HFFc6 (cell line): ENCODE measurements at regions not wholly inside any gene's neighbourhood (a gene's known extent, or its start where the extent isn't known, plus 50 kb on each side); places are given as distances from the start of the nearest gene placed in this dataset.

Source experiments
- DNase-seq: peaks from one replicate; pipeline ENCODE4 v3.0.0-alpha.2; 2018
- H3K27ac Mint-ChIP-seq: 2 replicates; pipeline ENCODE4 v1.8.0; 2020; ENCODE audit warnings: mild to moderate bottlenecking, mixed read lengths
- H3K27me3 Mint-ChIP-seq: 2 replicates; pipeline ENCODE4 v1.8.0; 2021; ENCODE audit warnings: mild to moderate bottlenecking, moderate library complexity, mixed read lengths; ENCODE audit not compliant: insufficient read depth
- H3K36me3 Mint-ChIP-seq: 2 replicates; pipeline ENCODE4 v1.8.0; 2021; ENCODE audit warnings: low read depth, mixed read lengths
- H3K4me1 Mint-ChIP-seq: 2 replicates; pipeline ENCODE4 v1.8.0; 2020; ENCODE audit warnings: low read depth, mixed read lengths
- H3K4me3 Mint-ChIP-seq: 2 replicates; pipeline ENCODE4 v1.8.0; 2020; ENCODE audit warnings: mild to moderate bottlenecking, moderate library complexity, mixed read lengths
- H3K9me3 Mint-ChIP-seq: 2 replicates; pipeline ENCODE4 v1.8.0; 2020; ENCODE audit warnings: mild to moderate bottlenecking, mixed read lengths
- TF ChIP-seq, protein P1 (sequence below): fragments of 200-600 bp; sonication (generic); IDR thresholded peaks from 2 replicates; pipeline ENCODE4 v1.5.0; 2021; ENCODE audit warnings: antibody characterized with exemption, mild to moderate bottlenecking

DNA sequence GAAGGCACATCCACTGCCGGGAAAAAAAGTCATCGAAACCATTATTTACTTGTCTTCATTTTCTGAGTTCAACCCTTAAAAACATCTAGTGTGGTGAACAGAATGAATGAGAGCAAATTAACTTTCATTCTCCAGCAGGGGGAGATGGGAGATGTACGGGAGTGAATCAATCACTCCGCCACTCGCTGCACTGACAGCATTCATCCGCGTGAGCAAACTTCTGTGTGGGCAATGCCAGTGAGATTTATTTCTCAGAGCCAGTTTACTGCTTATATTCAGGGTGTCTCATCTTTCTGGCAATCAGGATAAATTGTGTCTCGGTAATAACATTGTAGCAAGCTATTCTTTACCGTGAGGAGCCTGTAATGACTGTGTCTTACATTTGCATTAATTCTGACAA is 463.6 kb upstream of the MIS18BP1 start:
- DNase-seq = no peak
- H3K4me1 Mint-ChIP-seq = peaks cover 9% of the 10 kb centered on the region
- no peak overlapping the region for H3K27ac Mint-ChIP-seq
- no peaks in the 10 kb centered on the region for H3K36me3 Mint-ChIP-seq
- no peaks in the 10 kb centered on the region; the same call in 1 of the 2 replicates for H3K27me3 Mint-ChIP-seq
- no peak overlapping the region for H3K4me3 Mint-ChIP-seq
- H3K9me3 Mint-ChIP-seq = peaks cover 10% of the 10 kb centered on the region; the same call in 1 of the 2 replicates
- TF ChIP-seq, protein P1, sequence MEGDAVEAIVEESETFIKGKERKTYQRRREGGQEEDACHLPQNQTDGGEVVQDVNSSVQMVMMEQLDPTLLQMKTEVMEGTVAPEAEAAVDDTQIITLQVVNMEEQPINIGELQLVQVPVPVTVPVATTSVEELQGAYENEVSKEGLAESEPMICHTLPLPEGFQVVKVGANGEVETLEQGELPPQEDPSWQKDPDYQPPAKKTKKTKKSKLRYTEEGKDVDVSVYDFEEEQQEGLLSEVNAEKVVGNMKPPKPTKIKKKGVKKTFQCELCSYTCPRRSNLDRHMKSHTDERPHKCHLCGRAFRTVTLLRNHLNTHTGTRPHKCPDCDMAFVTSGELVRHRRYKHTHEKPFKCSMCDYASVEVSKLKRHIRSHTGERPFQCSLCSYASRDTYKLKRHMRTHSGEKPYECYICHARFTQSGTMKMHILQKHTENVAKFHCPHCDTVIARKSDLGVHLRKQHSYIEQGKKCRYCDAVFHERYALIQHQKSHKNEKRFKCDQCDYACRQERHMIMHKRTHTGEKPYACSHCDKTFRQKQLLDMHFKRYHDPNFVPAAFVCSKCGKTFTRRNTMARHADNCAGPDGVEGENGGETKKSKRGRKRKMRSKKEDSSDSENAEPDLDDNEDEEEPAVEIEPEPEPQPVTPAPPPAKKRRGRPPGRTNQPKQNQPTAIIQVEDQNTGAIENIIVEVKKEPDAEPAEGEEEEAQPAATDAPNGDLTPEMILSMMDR = peak; percentile 65

DNA sequence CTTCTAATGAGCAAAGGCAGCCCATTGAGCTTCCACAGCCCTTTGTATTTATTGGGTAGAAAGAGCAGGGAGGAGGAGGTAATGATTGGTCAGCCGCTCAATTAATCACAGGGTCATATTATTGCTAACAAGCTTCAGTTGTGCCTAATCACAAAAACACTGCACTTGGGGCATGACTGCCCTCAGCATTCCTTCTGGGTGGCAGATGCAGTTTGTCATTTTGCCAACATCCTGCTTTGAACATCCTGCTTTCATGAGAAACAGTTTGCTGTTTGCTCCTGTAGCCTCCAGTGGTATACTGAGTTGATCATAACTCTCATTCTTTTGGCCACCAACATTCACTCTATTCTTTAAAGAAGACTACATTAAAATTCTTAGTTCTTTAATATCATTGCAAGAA is 462.9 kb upstream of the MIS18BP1 start:
- H3K27ac Mint-ChIP-seq = no peak overlapping the region
- H3K27me3 Mint-ChIP-seq = no peaks in the 10 kb centered on the region; the same call in 1 of the 2 replicates
- DNase-seq = no peak
- TF ChIP-seq, protein P1 = no peak
- peaks cover 9% of the 10 kb centered on the region for H3K4me1 Mint-ChIP-seq
- no peaks in the 10 kb centered on the region for H3K36me3 Mint-ChIP-seq
- H3K4me3 Mint-ChIP-seq = no peak overlapping the region
- H3K9me3 Mint-ChIP-seq = peaks cover 10% of the 10 kb centered on the region; the same call in 1 of the 2 replicates

DNA sequence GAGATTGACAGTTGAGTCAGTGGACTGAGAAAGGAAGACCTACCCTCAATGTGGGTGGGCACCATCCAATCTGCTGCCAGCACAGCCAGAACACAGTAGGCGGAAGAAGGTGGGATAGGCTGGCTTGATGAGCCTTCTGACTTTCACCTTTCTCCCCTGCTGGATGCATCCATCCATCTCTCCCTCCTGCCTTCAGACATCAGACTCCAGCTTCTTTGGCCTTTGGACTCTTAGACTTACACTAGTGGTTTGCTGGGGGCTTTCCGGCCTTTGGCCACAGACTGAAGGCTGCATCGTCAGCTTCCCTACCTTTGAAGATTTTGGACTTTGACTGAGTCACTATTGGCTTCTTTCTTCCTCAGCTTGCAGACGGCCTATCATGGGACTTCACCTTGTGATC is 456.5 kb upstream of the MIS18BP1 start:
- H3K27ac Mint-ChIP-seq = no peak overlapping the region
- peaks cover 4% of the 10 kb centered on the region; the same call in 1 of the 2 replicates for H3K9me3 Mint-ChIP-seq
- DNase-seq = no peak
- no peaks in the 10 kb centered on the region; the same call in none of the 2 replicates for H3K27me3 Mint-ChIP-seq
- no peaks in the 10 kb centered on the region for H3K36me3 Mint-ChIP-seq
- no peak overlapping the region for H3K4me3 Mint-ChIP-seq
- H3K4me1 Mint-ChIP-seq = peaks cover 9% of the 10 kb centered on the region
- TF ChIP-seq, protein P1 = no peak

DNA sequence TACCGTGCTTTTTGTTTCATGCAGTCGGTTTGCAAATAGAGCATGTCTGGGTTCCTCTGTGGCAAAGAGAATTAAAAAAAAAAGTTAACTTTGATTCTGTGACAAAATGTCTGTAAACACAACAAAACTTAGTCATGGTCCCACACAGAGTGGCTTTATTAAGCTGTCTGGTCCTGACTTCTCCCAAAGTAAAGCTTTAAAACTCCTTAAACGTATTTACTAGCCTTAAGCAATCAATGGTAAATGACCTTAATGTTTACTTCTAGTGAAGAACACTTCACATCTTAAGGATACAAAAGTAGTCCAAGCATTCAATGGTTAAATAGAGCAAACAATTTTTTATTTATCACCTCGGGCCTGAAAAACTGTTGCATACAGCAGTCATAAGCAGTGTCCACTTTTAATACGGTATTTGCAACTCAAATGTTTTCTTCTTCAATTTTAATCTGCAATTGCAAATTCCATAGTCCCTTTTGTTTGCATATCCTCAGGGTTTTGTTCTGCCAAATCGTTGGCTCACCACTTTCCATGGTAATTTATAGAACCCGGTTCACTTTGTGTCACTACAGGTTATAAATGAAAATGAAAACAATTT is 453.0 kb upstream of the MIS18BP1 start:
- Mint-ChIP-seq H3K9me3 (no peaks in the 10 kb centered on the region), H3K4me3 (no peak overlapping the region), H3K4me1 (no peaks in the 10 kb centered on the region), H3K36me3 (no peaks in the 10 kb centered on the region), H3K27ac (no peak overlapping the region), H3K27me3 (no peaks in the 10 kb centered on the region; the same call in 1 of the 2 replicates)
- DNase-seq = no peak
- TF ChIP-seq, protein P1 = no peak

DNA sequence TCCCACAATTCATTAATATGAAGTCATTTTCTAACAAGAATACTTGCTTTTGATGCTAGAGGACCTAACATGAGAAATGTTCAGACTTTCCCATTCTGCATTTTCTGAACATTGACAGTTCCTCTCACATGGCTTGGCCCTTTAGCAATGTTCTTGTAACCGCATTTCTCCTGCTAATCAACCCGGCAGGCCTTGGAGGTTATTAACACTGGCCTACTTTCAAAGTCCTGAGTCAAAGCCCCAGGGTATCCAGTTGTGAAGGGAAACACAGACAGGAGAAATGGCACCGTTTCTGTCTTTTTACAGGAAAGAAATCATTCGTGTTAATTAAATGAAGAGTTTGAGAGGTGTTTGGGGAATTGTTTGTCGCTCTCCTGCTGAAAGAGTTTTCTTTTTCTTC is 446.5 kb upstream of the MIS18BP1 start:
- no peaks in the 10 kb centered on the region for H3K36me3 Mint-ChIP-seq
- H3K4me3 Mint-ChIP-seq = no peak overlapping the region
- H3K27ac Mint-ChIP-seq = no peak overlapping the region
- peaks cover 6% of the 10 kb centered on the region; the same call in 1 of the 2 replicates for H3K4me1 Mint-ChIP-seq
- H3K9me3 Mint-ChIP-seq = no peaks in the 10 kb centered on the region
- TF ChIP-seq, protein P1 = no peak
- no peak for DNase-seq
- H3K27me3 Mint-ChIP-seq = no peaks in the 10 kb centered on the region
